ENCODE measurements at regions not wholly inside any gene's neighbourhood (a gene's known extent, or its start where the extent isn't known, plus 50 kb on each side); places are given as distances from the start of the nearest gene placed in this dataset.
"Not testable (repeated sequence)": the region's sequence is repeated elsewhere in the genome, so short reads cannot be mapped to it uniquely, and the experiment has no call there.

DNA sequence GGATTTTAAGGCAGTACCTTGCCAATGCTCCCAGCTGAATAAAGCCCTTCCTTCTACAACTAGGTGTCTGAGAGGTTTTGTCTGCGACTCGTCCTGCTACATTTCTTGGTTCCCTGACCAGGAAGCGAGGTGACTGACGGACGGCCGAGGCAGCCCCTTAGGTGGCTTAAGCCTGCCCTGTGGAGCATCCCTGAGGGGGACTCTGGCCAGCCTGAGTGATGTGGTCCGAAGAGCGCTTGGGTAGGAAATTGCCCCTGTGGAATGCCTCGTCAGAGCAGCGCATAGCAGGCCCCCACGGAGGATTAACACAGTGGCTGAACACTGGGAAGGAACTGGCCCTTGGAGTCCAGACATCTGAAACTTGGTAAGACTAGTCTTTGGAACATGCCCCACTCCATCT lies 210.9 kb upstream of the CNTN3 start:
- not testable (repeated sequence) for DNase-seq

DNA sequence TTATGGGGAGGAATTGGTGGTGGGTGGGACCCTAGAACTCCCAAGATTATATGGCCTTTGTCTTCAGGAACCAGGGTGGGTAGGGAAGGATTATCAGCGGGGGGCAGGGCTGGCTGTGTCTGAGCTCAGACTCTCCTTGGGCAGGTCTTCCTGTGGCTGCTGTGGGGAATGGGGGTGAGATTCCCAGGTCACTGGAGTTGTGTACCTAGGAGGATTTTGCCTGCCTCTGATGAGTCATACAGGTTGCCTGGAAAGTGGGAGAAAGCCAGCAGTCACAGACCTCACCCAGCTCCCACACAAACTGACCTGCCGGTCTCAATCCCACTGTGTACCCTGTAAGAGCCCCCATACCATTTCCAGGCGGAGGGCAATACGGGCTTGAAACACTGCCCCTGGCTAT lies 209.9 kb upstream of the CNTN3 start:
- DNase-seq, result no peak

DNA sequence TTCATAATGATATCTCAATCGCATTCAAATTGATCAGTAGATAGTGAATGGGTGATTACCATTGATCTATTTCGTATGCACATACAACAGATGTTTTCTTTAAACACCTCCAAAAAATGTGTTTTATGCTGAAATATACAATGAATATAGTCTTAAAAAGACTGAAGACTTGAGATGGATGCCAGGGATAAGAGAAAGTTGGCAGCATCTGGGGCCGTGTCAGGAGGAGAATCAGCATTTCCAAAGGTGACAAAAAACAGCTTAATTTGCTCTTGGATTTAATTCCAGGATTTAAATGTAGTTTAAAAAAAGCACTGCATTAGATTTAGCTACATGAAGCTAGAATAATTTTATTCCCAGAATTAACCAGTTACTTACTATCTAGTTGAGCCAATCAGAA lies 199.7 kb upstream of the CNTN3 start:
- no peak for DNase-seq

DNA sequence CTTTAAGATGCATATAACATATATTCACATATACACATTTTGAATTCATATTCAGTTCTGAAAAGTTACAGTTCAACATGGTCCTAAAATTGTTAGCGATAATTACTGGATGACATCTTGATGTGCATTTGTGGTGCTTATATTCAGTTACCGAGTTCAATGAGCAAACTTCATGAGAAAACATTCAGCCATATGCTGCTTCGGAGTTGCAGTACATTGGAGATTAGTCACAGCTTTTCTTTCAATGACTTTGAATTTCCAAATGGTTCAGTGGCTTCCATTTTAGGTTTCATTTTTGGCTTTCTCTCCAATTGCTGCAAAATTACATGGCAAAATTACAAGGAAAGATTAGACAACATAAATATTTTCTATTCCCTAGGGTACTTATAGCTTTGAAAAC lies 198.3 kb upstream of the CNTN3 start:
- no peak for DNase-seq

DNA sequence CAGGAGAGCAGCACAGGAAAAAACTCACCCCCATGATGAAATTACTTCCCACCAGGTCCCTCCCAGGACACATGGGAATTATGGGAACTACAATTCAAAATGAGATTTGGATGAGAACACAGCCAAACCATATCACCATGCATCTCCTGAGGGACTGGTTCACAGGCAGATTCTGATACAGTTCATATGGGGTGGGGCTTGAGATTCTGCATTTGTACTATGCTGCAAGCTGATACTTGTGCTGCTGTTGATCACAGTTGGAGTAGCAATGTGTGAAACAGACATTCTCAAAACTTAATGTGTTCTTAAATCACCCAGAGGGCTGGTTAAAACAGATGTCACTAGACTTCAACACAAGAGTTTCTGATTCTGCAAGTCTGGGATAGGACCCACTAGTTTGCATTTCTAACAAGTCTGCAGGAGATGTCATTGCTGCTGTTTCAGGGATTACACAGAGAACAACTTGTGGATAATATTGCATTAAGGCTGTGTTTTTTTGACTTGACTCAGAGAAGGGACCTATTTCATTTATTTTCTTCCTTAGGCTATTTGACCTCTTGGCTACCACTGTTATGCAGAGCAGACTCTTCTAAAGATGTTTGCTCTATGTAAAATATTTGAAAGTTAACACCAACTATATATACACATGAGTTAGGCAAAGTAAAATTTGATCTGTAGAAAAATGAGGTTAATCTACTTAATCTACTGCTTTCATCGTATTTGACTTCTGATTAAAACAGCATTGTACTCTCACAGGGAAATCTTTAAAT lies 194.2 kb upstream of the CNTN3 start:
- DNase-seq, result no peak

DNA sequence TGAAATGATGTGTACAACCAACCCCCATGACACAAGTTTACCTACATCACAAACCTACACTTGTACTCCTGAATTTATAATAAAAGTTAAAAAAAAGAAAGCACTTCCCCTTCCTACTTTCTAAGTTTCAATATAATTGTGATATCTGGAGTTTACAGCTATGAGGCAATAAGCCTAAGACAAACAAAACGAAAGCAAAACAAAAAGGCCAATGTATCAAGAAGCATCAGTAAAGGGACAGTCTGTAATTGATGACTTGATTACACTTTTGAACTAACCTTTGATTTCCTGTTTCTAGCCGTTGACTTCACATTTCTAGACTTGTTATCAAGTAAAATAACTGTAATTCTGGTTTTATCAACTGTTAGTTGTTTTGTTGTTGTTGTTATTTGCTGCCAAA lies 187.5 kb upstream of the CNTN3 start:
- no peak for DNase-seq

DNA sequence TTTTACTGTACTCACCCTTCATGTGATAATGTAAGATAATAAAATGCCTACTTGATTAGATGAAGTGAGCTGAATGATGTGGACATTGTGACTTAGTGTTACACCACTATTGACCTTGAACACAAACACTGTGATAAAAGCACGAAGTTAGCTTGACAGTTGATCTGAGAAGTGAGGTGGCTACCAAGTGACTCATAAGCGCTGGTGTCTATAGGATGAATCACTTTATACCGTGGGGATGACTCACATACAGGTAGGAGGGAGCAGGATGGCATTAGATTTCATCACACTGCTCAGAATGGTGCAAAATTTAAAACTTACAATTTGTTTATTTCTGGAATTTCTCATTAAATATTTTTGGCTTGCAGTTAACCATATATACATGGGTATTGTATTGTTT lies 174.7 kb upstream of the CNTN3 start:
- DNase-seq, result no peak

DNA sequence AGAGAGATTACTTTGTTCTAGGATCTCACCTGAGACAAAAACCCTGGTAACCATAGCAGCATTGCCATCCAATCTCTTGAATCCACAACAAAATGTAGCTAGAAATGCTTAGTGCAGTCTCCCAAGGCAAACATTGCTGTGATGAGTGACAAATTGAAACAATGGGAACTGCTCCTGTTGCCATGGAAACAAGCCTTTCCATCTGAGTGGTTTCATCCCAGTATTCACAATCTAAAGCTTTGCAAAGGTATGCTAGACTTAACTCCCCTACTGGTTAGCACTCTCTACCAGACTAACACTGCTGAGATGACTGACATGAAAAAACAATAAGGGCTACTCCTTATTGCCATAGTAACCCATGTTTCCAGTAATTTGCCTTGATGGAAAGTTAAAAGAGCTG lies 172.6 kb upstream of the CNTN3 start:
- peak; percentile 0 for DNase-seq

DNA sequence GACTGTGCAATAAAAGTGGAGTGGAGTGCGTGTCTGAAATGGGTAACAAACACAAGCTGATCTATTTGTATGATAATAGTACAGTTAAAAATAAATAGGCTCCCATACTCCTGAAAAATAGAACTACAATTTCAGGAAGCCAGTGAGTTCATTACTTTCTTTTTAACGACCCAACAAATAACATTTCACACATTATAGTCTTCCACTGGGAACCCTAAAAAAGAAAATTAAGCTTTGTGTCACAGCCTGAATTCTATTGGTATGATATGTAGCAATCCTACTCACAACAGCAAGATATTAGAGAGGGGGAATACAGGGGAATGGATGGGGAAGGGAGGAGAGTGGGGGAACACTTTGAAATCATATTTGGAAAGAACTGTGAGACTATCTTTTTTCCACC lies 156.9 kb upstream of the CNTN3 start:
- DNase-seq, result no peak

DNA sequence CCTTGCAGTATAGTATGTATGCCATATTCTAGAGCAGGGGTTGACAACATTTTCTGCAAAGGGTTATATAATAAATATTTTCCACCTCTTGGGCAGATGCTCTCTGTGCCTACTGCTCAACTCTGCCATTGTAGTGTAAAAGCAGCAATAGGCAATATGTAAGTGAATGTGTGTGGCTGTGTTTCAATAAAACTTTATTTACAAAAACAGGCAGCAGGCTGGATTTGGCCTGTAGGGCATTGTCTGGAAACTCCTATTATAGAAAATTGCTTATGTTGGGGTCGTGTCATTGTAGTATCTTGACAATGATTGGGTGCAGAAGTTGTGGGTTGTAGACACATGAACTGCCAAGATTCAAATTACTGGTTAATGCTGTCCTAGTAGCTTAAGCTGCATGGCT lies 153.6 kb upstream of the CNTN3 start:
- DNase-seq, result no peak

DNA sequence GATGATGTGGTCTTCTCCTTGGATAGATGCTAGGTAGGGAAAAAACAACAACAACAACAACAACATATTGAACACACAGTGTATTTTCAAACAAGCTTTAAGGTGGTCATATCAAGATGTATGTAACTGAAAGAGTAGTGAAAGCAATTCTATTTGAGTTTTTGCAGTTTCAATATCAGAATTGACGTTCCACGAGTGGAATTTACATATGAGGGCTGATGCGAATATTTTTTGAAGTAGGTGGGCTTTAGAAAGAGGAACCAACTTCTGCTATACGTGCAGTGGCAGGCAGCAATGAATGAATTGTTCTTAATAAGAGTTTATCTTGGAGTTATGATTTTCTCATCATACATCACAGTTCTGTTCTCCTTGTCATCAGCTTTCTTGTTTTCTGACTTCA lies 151.9 kb upstream of the CNTN3 start:
- no peak for DNase-seq

DNA sequence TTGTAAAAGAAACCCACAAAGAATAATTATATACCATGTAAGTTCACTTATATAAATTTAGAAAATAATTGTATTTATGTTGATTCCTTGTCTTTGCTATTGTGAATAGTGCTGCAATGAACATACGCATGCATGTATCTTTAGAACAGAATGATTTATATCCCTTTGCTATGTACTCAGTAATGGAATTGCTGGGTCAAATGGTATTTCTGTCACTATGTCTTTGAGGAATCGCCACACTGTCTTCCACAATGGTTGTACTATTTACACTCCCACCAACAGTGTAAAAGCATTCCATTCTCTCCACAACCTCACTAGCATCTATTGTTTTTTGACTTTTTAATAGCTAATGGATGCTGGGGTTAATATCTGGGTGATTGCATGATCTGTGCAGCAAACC lies 149.4 kb upstream of the CNTN3 start:
- DNase-seq, result no peak

DNA sequence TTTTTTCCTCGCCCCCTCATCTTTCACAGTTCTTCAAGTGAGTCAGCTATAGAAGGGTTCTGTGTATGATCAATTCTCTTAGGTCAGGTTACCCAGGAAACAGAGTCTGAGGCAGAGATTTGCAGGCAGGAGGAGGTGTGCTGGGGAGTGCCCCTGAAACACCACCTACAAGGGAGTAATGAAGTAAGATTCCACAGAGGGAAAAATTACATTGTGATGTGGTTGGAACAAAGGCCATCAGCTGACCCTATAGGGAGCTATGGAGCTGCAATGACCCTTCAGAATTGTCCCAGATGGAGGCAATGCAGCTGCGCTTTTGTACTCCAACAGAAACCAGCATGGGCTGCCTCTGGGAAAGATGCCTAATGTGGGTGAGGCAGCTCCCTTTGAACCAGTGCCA lies 142.2 kb upstream of the CNTN3 start:
- DNase-seq, result no peak

DNA sequence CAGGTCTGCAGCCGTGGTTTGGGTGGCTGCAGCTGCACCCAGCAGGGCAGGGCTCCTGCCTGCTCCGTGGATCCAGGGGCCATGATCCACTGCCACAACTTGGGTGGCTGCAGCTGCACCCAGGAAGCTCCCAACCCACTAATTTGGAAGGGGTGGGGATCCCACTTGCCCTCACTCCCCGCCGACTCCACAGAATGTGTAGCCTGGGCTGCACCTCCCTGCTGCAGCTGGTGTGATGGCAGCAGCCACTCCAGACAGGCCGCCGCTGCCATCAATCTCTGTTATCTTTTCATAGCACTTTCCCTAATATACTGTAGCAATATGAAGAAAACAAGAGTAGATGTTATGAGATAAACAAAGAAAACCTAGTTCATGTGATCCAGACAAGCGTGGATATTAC lies 137.8 kb upstream of the CNTN3 start:
- DNase-seq, result no peak

DNA sequence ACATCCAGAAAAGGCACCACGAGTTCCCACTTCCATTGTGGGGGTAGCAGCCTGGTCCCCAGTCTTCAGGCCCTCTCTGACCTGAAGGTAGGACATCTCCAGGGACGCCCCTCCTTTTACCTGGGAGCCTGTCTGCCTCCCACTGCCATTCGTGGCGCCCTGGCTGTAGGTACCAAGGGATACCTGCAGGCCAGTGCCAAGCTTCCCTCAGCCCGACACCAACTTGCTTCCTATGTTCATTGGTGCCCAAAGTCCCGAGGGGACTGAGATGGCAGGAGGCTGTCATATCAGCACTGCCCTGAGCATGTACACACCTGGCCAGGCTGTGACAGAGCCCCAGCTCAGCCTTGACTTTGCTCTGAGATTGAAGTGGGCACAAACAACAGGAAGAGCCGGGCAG lies 137.3 kb upstream of the CNTN3 start:
- no peak for DNase-seq

DNA sequence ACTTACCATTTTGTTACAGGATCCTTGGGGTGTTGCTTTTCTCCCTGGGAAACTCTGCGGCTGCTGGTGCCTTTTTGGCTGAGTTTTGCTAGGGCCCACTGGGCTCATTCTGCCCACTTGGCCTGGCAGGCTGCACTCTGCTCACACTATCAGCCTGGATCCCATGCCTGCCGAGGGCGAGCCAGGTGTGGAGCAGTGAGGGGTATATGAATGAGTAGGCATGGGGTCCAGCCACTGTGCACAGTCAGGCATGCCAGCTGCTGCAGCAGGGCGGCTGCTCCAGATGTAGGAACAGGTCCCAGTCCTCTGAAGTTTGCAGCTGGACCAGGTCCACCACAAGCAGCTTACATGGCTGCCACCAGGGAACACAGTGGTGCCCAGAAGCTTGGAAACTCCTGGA lies 136.4 kb upstream of the CNTN3 start:
- no peak for DNase-seq

DNA sequence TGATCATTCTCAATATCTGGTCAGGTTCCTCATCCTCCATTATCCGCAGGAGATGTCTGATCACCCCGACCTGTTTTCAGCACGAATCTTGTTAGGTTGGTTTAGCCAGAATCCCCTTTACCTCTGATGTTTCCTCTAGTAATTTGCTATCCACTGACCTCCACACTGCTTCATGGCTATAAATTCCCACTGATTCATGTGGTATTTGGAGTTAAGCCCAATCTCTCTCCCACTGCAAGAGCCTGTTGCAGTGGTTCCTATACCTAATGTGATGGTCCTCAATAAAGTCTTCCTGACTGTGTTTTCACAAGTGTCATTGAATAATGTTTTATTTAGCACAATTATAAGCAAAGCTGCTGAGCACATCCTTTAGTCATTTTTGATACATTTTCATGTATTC lies 124.8 kb upstream of the CNTN3 start:
- no peak for DNase-seq

DNA sequence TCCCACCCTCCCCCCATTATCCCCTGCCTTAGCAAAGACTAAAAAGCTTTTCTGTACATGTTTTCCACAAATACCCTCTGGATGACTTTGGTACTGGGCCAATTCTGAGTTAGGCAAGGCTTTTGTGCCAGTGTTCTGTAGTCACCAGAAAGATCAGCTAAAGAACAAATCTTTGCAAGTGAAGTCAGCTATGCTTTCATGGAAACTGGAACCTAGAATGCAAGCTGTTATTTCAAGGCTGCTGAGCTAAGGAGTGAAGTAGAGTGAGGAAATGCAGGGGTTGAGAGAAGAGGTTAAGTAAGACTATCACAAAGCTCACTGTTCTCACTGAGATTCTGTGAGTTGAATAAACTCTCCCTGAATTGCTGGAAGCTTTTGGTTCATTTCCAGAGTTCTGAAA lies 107.8 kb upstream of the CNTN3 start:
- no peak for DNase-seq

DNA sequence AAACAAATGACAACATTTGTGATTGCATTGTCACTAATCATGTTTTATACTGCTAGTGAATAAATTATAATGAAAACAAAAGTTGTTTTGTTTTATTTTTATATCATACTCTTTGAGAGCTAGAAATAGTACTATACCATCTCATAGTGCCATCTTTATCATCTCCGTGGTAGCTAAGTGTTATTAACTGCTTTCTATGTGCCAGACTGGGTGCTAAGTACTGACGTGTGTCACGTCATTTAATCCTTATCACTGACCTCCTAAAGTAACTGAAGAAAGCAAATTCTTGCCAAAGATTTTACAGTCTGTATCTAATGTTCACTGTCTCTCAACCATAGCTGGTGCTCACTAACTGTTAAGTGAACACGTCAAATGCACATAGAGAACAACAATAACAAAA lies 99.5 kb upstream of the CNTN3 start:
- DNase-seq, result no peak

DNA sequence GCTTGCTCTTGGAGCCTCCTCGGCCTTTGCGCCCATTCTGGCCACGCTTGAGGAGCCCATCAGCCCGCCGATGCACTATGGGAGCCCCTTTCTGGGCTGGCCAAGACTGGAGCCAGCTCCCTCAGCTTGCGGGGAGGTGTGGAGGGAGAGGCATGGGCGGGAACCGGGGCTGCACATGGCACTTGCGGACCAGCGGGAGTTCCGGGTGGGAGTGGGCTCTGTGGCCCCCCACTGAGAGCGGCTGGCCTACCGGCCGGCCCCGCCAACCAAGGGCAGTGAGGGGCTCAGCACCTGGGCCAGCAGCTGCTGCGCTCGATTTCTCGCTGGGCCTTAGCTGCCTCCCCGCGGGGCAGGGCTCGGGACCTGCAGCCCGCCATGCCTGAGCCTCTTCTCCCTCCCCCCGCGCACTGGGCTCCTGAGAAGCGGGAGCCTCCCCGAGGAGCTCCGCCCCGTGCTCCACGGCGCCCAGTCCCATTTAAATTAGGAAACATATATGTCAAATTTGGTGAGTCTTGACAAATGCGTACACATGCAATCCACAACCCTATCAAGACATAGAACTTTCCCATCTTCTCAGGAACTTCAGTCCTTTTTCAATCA lies 97.6 kb upstream of the CNTN3 start:
- DNase-seq, result no peak

DNA sequence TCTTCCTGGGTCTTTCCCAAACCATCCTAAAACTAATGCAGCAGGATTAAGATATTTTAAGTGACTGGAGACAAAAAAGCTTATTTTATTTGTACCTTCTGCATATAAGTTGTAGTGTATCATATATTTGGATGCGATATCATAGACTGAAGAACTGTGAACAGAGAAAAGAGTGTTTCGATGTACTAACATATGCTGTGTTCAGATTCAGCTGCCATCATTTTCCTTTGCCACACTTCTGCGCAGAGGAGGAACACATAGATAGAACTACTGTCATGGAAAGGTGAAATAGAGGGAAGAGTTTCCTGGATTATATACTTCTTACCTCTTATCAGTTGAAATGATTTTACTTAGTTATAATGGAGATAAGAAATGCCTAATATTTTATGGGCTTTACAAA lies 95.5 kb upstream of the CNTN3 start:
- no peak for DNase-seq

DNA sequence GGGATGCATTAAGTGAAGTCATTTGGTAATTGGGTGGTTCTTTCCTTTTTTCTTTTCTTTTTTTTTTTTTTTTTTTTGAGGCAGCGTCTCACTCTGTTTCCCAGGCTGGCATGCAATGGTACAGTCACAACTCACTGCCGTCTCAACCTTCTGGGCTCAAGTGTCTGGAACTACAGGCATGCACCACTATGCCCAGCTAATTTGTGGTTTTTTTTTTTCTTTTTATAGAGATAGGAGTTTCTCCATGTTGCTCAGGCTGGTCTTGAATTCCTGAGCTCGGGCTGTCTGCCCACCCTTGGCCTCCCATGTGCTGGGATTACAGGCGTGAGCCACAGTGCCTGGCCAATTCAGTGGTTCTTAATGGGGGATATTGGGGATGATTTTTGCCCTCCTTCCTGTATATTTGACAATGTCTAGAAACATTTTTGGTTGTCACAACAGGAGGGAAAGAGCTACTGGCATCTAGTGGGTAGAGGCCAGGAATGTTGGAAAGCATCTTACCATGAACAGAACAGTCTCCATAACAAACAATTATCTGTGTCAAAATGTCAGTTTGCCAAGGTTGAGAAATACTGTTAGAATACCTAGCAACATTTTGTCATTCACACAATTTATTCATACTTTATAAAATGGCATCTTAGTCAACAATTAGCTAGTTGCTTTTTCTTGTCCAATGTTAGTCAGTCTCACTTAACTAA lies 79.4 kb upstream of the CNTN3 start:
- DNase-seq, result no peak

DNA sequence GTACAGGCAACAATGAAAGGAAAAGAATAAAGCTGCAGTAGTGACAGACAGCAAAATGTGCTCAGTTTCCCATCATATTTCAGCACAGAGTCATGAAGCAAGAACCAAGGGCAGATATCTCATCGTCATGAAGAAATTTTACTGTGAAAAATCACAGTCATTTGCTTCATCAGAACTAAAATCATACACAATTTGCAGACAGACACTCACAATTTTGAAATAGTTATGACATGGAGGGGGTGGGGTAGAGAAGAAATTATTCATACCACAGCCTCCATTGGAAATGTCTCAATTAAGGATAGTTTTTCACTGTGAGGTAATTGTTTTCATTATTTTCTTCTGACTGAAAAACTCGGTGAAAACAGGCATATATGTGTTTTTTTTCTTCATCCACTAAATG lies 78.8 kb upstream of the CNTN3 start:
- DNase-seq, result no peak

DNA sequence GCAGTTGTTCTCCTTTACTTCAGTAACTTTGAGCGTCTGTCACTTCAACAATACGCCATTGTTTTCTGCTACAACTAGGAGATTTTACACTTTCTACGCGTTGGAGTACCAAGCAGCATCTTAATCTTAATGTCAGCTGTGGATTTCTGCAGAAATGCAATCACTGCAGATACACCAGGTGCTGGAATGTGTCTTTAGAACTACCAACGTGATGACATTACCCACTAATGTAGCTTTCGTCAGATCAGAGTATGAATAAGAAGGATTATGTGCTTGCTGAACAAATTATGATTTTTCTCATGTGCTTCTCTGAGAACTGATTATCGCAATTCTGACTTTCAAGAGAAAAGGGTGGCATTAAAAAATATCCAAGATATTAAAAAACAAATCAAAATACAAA lies 77.5 kb upstream of the CNTN3 start:
- DNase-seq, result no peak

DNA sequence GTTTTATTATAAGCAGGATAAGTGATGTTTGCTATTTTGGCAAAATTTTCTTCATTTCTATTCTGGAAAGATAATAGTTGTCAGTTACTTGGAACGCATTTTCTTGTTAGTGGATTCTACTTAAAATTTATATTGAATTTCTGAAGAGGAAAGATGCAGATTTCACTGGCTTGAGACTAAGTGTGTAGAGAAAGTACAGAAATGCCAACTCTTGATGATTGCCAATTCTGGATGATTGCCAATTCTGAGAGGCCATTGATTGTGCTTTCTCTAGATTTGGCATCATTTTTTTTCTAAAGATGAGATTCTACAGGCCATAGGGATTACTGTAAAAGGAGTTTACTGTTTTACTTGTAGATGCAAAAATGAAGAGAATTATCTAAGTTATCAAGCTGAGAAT lies 58.9 kb upstream of the CNTN3 start:
- no peak for DNase-seq
